Lung (tissue), 11 donors: ENCODE measurements at regions not wholly inside any gene's neighbourhood (a gene's known extent, or its start where the extent isn't known, plus 50 kb on each side); places are given as distances from the start of the nearest gene placed in this dataset.

Source experiments
- ATAC-seq: fragments of 200-7000 bp; cut with Tn5 transposase; one replicate; pipeline ENCODE4 v1.9.1; 2020; ENCODE audit warnings: moderate number of reproducible peaks; ENCODE audit not compliant: insufficient read depth, low FRiP score
- DNase-seq, 3 donors: peaks; one replicate each; pipeline ENCODE4 v3.0.0-alpha.2; 2013 to 2017
- H3K27ac ChIP-seq, 2 donors: one replicate each; pipeline ENCODE4 v1.5.1; 2013; ENCODE audit warnings: mild to moderate bottlenecking in 2 of 2, moderate library complexity in 2 of 2, control low read depth in 1 of 2, inconsistent platforms in 1 of 2, low read depth in 1 of 2, low read length in 1 of 2
- H3K27me3 ChIP-seq, 3 donors: one replicate each; pipeline ENCODE4 v1.5.1; 2013; ENCODE audit warnings: low read length in 2 of 3; ENCODE audit not compliant: control insufficient read depth in 3 of 3, insufficient read depth in 3 of 3
- H3K36me3 ChIP-seq, 4 donors: one replicate each; pipeline ENCODE4 v1.5.1; 2013; ENCODE audit warnings: low read length in 4 of 4, mild to moderate bottlenecking in 1 of 4, moderate library complexity in 1 of 4; ENCODE audit not compliant: control insufficient read depth in 4 of 4, insufficient read depth in 4 of 4
- H3K4me1 ChIP-seq, 5 donors: one replicate each; pipeline ENCODE4 v1.5.1; 2013; ENCODE audit warnings: low read length in 5 of 5, mild to moderate bottlenecking in 2 of 5, moderate library complexity in 1 of 5; ENCODE audit not compliant: control insufficient read depth in 5 of 5, insufficient read depth in 5 of 5
- H3K4me3 ChIP-seq: one replicate; pipeline ENCODE4 v1.5.1; 2013; ENCODE audit warnings: mild to moderate bottlenecking, control low read depth, moderate library complexity
- H3K9ac ChIP-seq, 2 donors: one replicate each; pipeline ENCODE4 v1.5.1; 2013; ENCODE audit warnings: low read length in 2 of 2, control low read depth in 1 of 2; ENCODE audit not compliant: insufficient read depth in 1 of 2
- H3K9me3 ChIP-seq, 4 donors: one replicate each; pipeline ENCODE4 v1.5.1; 2013; ENCODE audit warnings: low read length in 3 of 4, mild to moderate bottlenecking in 1 of 4, moderate library complexity in 1 of 4; ENCODE audit not compliant: control insufficient read depth in 4 of 4, insufficient read depth in 3 of 4
- WGBS, 2 donors: extraction: QIAGEN DNeasy Blood & Tissue Kit; methylation state at CpG; one replicate each; pipeline ENCODE4 v1.1.7; 2013; 5-methylcytosine and 5-hydroxymethylcytosine counted together
- TF ChIP-seq, protein P1 (sequence below): IDR thresholded peaks from 2 replicates; pipeline ENCODE4 v1.5.1; 2012; ENCODE audit warnings: mild to moderate bottlenecking; ENCODE audit errors: control extremely low read depth, extremely low read depth
- donor health status: control.
- donor health status: control.
- donor health status: Bipolar disorder and iron deficiency.
- donor health status: healthy.
- donor health status: DM: yes; HTN: yes; CAD: no.

DNA sequence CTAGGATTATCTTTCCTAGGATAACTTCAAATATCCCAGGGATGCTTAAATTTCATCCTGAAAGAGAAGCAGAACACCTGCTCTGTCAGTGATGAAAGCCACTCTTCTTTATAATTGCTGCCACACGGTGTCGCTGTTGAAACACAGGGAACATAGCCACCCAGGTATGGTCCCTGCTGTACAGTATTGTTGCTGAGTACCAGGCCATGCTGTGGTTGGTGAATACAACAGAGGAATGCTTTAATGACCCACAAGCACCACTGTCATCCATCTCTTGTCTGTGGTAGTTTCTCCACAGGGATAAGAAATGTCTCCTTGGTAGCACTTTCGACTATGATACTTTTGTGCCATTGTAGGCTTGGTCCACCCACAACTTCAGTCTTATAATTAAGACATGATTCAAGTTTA is 70.6 kb upstream of the STARD3NL start:
- Histone ChIP-seq H3K4me3 (no peak overlapping the region), H3K27ac (no peak overlapping the region), H3K27me3 (no peaks in the 10 kb centered on the region), H3K9ac (no peak overlapping the region), H3K4me1 (peaks cover 0 to 4% (median 0%) of the 10 kb centered on the region in 5 donors), H3K36me3 (no peaks in the 10 kb centered on the region), H3K9me3 (no peaks in the 10 kb centered on the region)
- ATAC-seq (peak; percentile 62), DNase-seq (peak; percentile 53 to 67 (median 59))
- 30 to 32% methylated on average over 3 of the region's 3 CpGs for WGBS, 2 donors
- TF ChIP-seq, protein P1, sequence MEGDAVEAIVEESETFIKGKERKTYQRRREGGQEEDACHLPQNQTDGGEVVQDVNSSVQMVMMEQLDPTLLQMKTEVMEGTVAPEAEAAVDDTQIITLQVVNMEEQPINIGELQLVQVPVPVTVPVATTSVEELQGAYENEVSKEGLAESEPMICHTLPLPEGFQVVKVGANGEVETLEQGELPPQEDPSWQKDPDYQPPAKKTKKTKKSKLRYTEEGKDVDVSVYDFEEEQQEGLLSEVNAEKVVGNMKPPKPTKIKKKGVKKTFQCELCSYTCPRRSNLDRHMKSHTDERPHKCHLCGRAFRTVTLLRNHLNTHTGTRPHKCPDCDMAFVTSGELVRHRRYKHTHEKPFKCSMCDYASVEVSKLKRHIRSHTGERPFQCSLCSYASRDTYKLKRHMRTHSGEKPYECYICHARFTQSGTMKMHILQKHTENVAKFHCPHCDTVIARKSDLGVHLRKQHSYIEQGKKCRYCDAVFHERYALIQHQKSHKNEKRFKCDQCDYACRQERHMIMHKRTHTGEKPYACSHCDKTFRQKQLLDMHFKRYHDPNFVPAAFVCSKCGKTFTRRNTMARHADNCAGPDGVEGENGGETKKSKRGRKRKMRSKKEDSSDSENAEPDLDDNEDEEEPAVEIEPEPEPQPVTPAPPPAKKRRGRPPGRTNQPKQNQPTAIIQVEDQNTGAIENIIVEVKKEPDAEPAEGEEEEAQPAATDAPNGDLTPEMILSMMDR, result peak; percentile 70

DNA sequence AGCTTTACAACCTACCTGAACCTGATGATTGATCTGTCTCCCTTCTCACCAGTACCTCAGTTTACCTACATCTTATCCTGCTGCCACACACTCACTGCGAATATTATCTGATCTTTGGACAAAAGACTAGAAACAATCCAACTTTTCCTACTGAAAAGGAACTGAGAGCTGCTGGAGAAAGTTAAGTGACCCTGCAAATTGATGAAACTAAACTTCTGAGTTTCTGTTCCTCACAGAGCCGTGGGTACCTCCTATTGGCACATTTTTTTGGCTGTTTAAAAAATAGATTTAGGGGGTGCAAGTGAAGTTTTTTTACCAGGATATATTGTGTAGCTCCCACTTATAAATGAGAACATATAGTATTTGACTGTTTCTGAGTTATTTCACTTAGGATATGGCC is 66.0 kb upstream of the STARD3NL start:
- 73 to 79% methylated on average over 2 of the region's 2 CpGs for WGBS, 2 donors
- TF ChIP-seq, protein P1, result no peak
- no peak overlapping the region for H3K4me3 ChIP-seq
- H3K9me3 ChIP-seq, result no peaks in the 10 kb centered on the region
- no peak for DNase-seq
- peaks cover 0 to 4% (median 0%) of the 10 kb centered on the region in 5 donors for H3K4me1 ChIP-seq
- H3K9ac ChIP-seq, result no peak overlapping the region
- ATAC-seq, result no peak
- H3K27ac ChIP-seq, result no peak overlapping the region
- H3K27me3 ChIP-seq, result no peaks in the 10 kb centered on the region
- H3K36me3 ChIP-seq, result no peaks in the 10 kb centered on the region

DNA sequence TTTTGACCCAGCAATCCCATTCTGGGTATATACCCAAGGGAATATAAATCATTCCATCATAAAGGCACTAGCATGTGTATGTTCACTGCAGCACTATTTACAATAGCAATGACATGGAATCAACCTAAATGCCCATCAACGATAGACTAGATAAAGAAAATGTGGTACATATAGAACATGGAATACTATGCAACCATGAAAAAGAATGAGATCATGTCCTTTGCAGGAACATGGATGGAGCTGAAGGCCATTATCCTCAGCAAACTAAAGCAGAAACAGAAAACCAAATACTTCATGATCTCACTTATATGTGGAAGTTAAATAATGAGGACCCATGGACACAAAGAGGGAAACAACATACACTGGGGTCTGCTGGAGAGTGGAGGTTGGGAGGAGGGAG is 58.0 kb upstream of the STARD3NL start:
- no peaks in the 10 kb centered on the region for H3K27me3 ChIP-seq
- H3K4me3 ChIP-seq, result no peak overlapping the region
- DNase-seq (no peak), ATAC-seq (no peak)
- no peak overlapping the region for H3K27ac ChIP-seq
- no peaks in the 10 kb centered on the region for H3K36me3 ChIP-seq
- no peaks in the 10 kb centered on the region for H3K9me3 ChIP-seq
- TF ChIP-seq, protein P1, result no peak
- 96 to 100% methylated on average over 1 of the region's 1 CpG for WGBS, 2 donors
- H3K9ac ChIP-seq, result no peak overlapping the region
- no peaks in the 10 kb centered on the region for H3K4me1 ChIP-seq

DNA sequence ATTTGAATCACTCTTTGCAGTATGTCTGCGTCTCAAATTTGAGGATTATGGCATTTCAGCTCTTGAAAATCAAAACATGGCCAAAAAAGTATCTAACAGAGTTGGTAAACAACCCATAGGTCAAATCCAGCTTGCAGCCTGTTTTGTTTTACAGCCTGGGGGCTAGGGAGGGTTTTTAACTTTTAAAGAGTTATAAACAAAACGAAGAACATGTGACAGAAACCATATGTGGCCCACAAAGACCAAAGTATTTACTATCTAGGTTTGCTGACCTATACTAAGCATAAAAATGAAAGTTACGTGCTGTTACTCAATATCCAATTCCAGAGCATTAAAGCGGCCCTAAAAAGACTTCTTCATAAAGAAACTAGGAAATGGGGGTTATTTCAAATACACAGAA is 55.5 kb upstream of the STARD3NL start:
- H3K4me1 ChIP-seq, result no peaks in the 10 kb centered on the region
- no peaks in the 10 kb centered on the region for H3K9me3 ChIP-seq
- H3K27me3 ChIP-seq, result no peaks in the 10 kb centered on the region
- H3K4me3 ChIP-seq, result no peak overlapping the region
- no peak overlapping the region for H3K27ac ChIP-seq
- WGBS, 2 donors, result 84 to 89% methylated on average over 4 of the region's 4 CpGs
- H3K36me3 ChIP-seq, result no peaks in the 10 kb centered on the region
- TF ChIP-seq, protein P1, result no peak
- no peak overlapping the region for H3K9ac ChIP-seq
- no peak for ATAC-seq
- DNase-seq, result peak in 2 of 3 donors; percentile 9 to 26
